ENCODE measurements at regions not wholly inside any gene's neighbourhood (a gene's known extent, or its start where the extent isn't known, plus 50 kb on each side); places are given as distances from the start of the nearest gene placed in this dataset.

DNA sequence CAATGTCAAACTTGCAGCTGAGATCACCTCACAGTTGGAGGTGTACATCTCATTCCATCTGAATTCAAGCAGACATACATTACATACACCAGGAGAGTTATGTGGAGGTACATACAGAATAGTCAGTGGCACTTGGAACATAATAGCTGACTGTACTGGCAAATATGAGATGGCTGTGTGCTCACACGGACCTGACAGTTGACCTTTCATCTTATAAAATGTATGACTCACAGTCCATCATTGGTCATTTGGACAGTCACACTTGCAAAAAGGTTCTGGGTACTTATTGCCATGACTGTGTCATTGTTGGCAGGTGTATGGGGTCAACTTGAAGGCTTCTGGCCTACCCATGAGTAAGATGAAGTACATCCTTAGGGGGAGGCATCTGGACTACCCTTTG, 88.6 kb upstream of the WDR1 start:
- TF ChIP-seq SUZ12 (IDR thresholded peaks at IDR 0.05; ENCODE audit: extremely low read depth, insufficient read depth, insufficient read length) (no peak), ZNF274 (IDR thresholded peaks at IDR 0.05; ENCODE audit: low read depth, low read length) (no peak), YY1 (IDR thresholded peaks at IDR 0.05; ENCODE audit: insufficient read depth, insufficient read length) (no peak)

Data from NT2/D1 (cell line).